ENCODE measurements at regions not wholly inside any gene's neighbourhood (a gene's known extent, or its start where the extent isn't known, plus 50 kb on each side); places are given as distances from the start of the nearest gene placed in this dataset.

DNA sequence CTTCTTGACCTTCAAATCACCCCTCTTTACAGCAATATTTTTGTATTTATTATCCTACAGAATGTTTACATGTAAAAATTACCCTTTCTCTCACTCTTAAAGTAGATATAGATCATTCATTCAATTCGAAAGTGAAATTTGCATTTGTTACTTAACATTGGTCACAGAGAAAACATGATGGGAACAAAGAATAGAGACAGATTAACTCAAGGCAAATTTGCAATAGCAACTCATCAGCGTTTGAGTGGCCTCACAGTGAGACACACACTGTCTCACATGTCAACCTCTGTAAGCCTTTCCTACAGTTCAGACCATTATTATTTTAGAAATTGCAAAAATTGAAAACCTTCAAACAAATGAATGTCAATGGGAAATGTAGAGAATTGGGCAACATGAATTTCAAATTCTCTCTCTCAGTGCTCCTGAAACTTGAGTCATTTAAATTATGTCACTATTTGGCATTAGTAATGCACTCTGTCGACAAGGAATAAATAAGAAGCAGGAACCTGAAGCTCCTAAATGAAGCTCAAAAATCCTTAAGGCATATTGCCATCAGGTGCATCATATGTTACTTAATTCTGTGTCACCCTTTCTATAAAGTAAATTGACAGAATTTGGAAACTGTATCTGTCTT is 148.3 kb upstream of the ANXA10 start:
- 7% methylated on average over 3 of the region's 3 CpGs for WGBS (ENCODE audit: missing lambda C conversion rate)
- H3K4me1 ChIP-seq: no peaks in the 10 kb centered on the region
- ChIA-PET CTCF (no interaction called here), POLR2A (no interaction called here)
- H3K9me3 ChIP-seq: no peaks in the 10 kb centered on the region
- FAIRE-seq (no peak), DNase-seq (ENCODE audit: low read depth in 1 of 2, low spot score in 1 of 2) (no peak), ATAC-seq (no peak)
- no peak overlapping the region for H3K27ac ChIP-seq
- no peak overlapping the region for H3K4me3 ChIP-seq
- TF ChIP-seq RCOR1 (IDR thresholded peaks at IDR 0.05; ENCODE audit: low read depth, low read length) (no peak), MAZ (IDR thresholded peaks at IDR 0.05; ENCODE audit: borderline replicate concordance, low read depth, low read length) (no peak), FOSB (CRISPR knock-in tag; IDR thresholded peaks at IDR 0.05) (no peak), RAD21 (conservative IDR thresholded peaks at IDR 0.05 in 1 of 2, IDR thresholded peaks at IDR 0.05 in 1 of 2) (no peak), ZFP36 (IDR thresholded peaks at IDR 0.05; ENCODE audit: borderline replicate concordance, partially characterized antibody) (no peak), CEBPB (IDR thresholded peaks at IDR 0.05) (no peak), SMC3 (IDR thresholded peaks at IDR 0.05) (no peak)
- TF ChIP-seq, protein P1, sequence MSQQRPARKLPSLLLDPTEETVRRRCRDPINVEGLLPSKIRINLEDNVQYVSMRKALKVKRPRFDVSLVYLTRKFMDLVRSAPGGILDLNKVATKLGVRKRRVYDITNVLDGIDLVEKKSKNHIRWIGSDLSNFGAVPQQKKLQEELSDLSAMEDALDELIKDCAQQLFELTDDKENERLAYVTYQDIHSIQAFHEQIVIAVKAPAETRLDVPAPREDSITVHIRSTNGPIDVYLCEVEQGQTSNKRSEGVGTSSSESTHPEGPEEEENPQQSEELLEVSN (IDR thresholded peaks at IDR 0.05; ENCODE audit: borderline replicate concordance, low read depth): no peak
- H3K4me2 ChIP-seq: no peak overlapping the region

DNA sequence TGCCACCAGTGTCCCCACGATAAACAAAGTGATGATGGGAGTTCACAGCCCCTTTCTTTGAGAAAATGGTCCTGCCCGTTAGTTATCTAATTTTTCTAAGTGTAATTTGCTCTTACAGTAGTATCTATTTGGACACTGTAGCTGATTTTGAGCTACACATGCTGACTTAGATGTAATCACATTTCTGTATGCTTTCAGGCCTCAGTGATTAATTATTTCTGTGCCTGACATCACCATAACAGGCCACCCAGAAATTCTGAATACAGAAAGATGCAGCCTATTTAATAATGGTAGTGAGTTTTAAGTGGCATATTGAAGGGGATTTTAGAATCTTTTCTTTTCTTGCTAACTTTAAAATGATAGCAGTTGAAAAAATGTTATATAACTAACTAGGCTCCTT is 147.6 kb upstream of the ANXA10 start:
- no peak overlapping the region for H3K27ac ChIP-seq
- CTCF ChIA-PET: no interaction called here
- FAIRE-seq (no peak), DNase-seq (ENCODE audit: low read depth in 1 of 2, low spot score in 1 of 2) (no peak), ATAC-seq (no peak)
- TF ChIP-seq FOSL2 (IDR thresholded peaks at IDR 0.05): no peak
- TF ChIP-seq FOSL2 (CRISPR knock-in tag; IDR thresholded peaks at IDR 0.05): no peak
- TF ChIP-seq EHMT2 (IDR thresholded peaks at IDR 0.05; ENCODE audit: low read depth): no peak
- no peak for TF ChIP-seq CHD2 (IDR thresholded peaks at IDR 0.05; ENCODE audit: low read length, partially characterized antibody)
- TF ChIP-seq, protein P2, sequence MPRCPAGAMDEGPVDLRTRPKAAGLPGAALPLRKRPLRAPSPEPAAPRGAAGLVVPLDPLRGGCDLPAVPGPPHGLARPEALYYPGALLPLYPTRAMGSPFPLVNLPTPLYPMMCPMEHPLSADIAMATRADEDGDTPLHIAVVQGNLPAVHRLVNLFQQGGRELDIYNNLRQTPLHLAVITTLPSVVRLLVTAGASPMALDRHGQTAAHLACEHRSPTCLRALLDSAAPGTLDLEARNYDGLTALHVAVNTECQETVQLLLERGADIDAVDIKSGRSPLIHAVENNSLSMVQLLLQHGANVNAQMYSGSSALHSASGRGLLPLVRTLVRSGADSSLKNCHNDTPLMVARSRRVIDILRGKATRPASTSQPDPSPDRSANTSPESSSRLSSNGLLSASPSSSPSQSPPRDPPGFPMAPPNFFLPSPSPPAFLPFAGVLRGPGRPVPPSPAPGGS (IDR thresholded peaks at IDR 0.05): no peak
- TF ChIP-seq CBX2 (IDR thresholded peaks at IDR 0.05; ENCODE audit: borderline replicate concordance, low read depth): no peak
- no peak for TF ChIP-seq CHD4 (IDR thresholded peaks at IDR 0.05; ENCODE audit: borderline replicate concordance)
- TF ChIP-seq, protein P3, sequence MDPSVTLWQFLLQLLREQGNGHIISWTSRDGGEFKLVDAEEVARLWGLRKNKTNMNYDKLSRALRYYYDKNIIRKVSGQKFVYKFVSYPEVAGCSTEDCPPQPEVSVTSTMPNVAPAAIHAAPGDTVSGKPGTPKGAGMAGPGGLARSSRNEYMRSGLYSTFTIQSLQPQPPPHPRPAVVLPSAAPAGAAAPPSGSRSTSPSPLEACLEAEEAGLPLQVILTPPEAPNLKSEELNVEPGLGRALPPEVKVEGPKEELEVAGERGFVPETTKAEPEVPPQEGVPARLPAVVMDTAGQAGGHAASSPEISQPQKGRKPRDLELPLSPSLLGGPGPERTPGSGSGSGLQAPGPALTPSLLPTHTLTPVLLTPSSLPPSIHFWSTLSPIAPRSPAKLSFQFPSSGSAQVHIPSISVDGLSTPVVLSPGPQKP (IDR thresholded peaks at IDR 0.05; ENCODE audit: low read depth, low read length): no peak
- TF ChIP-seq ZNF302 (CRISPR knock-in tag; IDR thresholded peaks at IDR 0.05): no peak
- no peak for TF ChIP-seq ZSCAN20 (CRISPR knock-in tag; IDR thresholded peaks at IDR 0.05)
- no peak for TF ChIP-seq SMC3 (IDR thresholded peaks at IDR 0.05)
- no peak for TF ChIP-seq PHF8 (IDR thresholded peaks at IDR 0.05; ENCODE audit: borderline replicate concordance, low read depth)
- TF ChIP-seq GATA3 (IDR thresholded peaks at IDR 0.05; ENCODE audit: borderline replicate concordance): no peak
- TF ChIP-seq, protein P4, sequence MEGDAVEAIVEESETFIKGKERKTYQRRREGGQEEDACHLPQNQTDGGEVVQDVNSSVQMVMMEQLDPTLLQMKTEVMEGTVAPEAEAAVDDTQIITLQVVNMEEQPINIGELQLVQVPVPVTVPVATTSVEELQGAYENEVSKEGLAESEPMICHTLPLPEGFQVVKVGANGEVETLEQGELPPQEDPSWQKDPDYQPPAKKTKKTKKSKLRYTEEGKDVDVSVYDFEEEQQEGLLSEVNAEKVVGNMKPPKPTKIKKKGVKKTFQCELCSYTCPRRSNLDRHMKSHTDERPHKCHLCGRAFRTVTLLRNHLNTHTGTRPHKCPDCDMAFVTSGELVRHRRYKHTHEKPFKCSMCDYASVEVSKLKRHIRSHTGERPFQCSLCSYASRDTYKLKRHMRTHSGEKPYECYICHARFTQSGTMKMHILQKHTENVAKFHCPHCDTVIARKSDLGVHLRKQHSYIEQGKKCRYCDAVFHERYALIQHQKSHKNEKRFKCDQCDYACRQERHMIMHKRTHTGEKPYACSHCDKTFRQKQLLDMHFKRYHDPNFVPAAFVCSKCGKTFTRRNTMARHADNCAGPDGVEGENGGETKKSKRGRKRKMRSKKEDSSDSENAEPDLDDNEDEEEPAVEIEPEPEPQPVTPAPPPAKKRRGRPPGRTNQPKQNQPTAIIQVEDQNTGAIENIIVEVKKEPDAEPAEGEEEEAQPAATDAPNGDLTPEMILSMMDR (IDR thresholded peaks at IDR 0.05): no peak
- no peak for TF ChIP-seq ZC3H11A (IDR thresholded peaks at IDR 0.05)
- no peak for TF ChIP-seq HOXB5 (CRISPR knock-in tag; IDR thresholded peaks at IDR 0.05)
- no peaks in the 10 kb centered on the region for H3K9me3 ChIP-seq
- no peak overlapping the region for H3K4me2 ChIP-seq
- POLR2A ChIA-PET: no interaction called here
- no peak overlapping the region for H3K4me3 ChIP-seq
- WGBS (ENCODE audit: missing lambda C conversion rate): 49% methylated on average over 2 of the region's 2 CpGs
- H3K4me1 ChIP-seq: no peaks in the 10 kb centered on the region

Data from A549 (cell line).